Small intestine (tissue), 7 donors: ENCODE measurements at regions not wholly inside any gene's neighbourhood (a gene's known extent, or its start where the extent isn't known, plus 50 kb on each side); places are given as distances from the start of the nearest gene placed in this dataset.
"Not testable (repeated sequence)": the region's sequence is repeated elsewhere in the genome, so short reads cannot be mapped to it uniquely, and the experiment has no call there.

Experiments used
- DNase-seq, 2 donors: peaks; one replicate each; pipeline versions ENCODE4 v3.0.0 to v3.0.0-alpha.2; 2013
- FAIRE-seq: peaks from 2 replicates; lab custom pipeline; 2012; peaks lifted over from hg19 to GRCh38; lab: Jason Lieb, UNC
- H3K27ac ChIP-seq, 3 donors: one replicate each; pipeline ENCODE4 v1.5.1; 2013; ENCODE audit warnings: low read length in 2 of 3, mild to moderate bottlenecking in 2 of 3, control low read depth in 1 of 3, inconsistent platforms in 1 of 3, low read depth in 1 of 3, moderate library complexity in 1 of 3
- H3K27me3 ChIP-seq, 3 donors: one replicate each; pipeline ENCODE4 v1.6.1; 2013; ENCODE audit warnings: low read length in 3 of 3, inconsistent platforms in 1 of 3; ENCODE audit not compliant: control insufficient read depth in 3 of 3, insufficient read depth in 3 of 3
- H3K36me3 ChIP-seq, 3 donors: one replicate each; pipeline ENCODE4 v1.6.1; 2013; ENCODE audit warnings: low read length in 3 of 3, inconsistent platforms in 1 of 3, low read depth in 1 of 3, mild to moderate bottlenecking in 1 of 3, moderate library complexity in 1 of 3; ENCODE audit not compliant: control insufficient read depth in 3 of 3, insufficient read depth in 2 of 3
- H3K4me1 ChIP-seq, 3 donors: one replicate each; pipeline ENCODE4 v1.6.1; 2013; ENCODE audit warnings: low read length in 2 of 3, inconsistent platforms in 1 of 3, low read depth in 1 of 3, mild to moderate bottlenecking in 1 of 3, moderate library complexity in 1 of 3; ENCODE audit not compliant: control insufficient read depth in 3 of 3, insufficient read depth in 2 of 3
- H3K4me3 ChIP-seq, 3 donors: one replicate each; pipeline ENCODE4 v1.5.1; 2013; ENCODE audit warnings: low read length in 3 of 3, control low read depth in 1 of 3, inconsistent platforms in 1 of 3, low read depth in 1 of 3, mild to moderate bottlenecking in 1 of 3, moderate library complexity in 1 of 3
- H3K9me3 ChIP-seq, 2 donors: one replicate each; pipeline ENCODE4 v1.6.1; 2013; ENCODE audit warnings: low read depth in 1 of 2, low read length in 1 of 2; ENCODE audit not compliant: control insufficient read depth in 2 of 2, insufficient read depth in 1 of 2
- WGBS, 3 donors: extraction: QIAGEN DNeasy Blood & Tissue Kit; methylation state at CpG; one replicate each; pipeline ENCODE4 v1.1.7; 2013; 5-methylcytosine and 5-hydroxymethylcytosine counted together
- donor health status: healthy with polysubstance abuse.
- donor health status: control.
- donor health status: control.
- donor health status: Bipolar disorder and iron deficiency.
- donor health status: healthy.

GRCh38 chr5:162684145-162684544 lies 616.6 kb downstream of the GABRG2 start:
- Histone ChIP-seq H3K27me3 (no peaks in the 10 kb centered on the region), H3K36me3 (no peaks in the 10 kb centered on the region), H3K27ac (peak overlapping the region in 2 of 3 donors; percentile 41 to 60), H3K4me1 (peaks cover 0 to 9% (median 2%) of the 10 kb centered on the region in 3 donors), H3K9me3 (peaks cover 0 to 6% of the 10 kb centered on the region in 2 donors), H3K4me3 (no peak overlapping the region)
- DNase-seq (no peak), FAIRE-seq (no peak)
- WGBS, 3 donors = 19 to 30% (median 28%) methylated on average over 3 of the region's 3 CpGs

- H3K36me3 ChIP-seq = no peaks in the 10 kb centered on the region
- WGBS, 3 donors = 90 to 94% (median 94%) methylated on average over 15 of the region's 15 CpGs
- H3K4me3 ChIP-seq = no peak overlapping the region
- no peak overlapping the region for H3K27ac ChIP-seq
- FAIRE-seq (no peak), DNase-seq (no peak)
- no peaks in the 10 kb centered on the region for H3K27me3 ChIP-seq
- peaks cover 0 to 6% of the 10 kb centered on the region in 2 donors for H3K9me3 ChIP-seq
- H3K4me1 ChIP-seq = peaks cover 0 to 9% (median 2%) of the 10 kb centered on the region in 3 donors
Observed at GRCh38 chr5:162685302-162685701, 617.7 kb downstream of the GABRG2 start.

- H3K36me3 ChIP-seq, H3K9me3 ChIP-seq, H3K27ac ChIP-seq, FAIRE-seq, H3K4me3 ChIP-seq, H3K4me1 ChIP-seq, H3K27me3 ChIP-seq, DNase-seq: not testable (repeated sequence)
- 63 to 82% (median 65%) methylated on average over 5 of the region's 5 CpGs for WGBS, 3 donors
Observed at GRCh38 chr5:162696272-162696671, 628.7 kb downstream of the GABRG2 start.

GRCh38 chr5:162699361-162699760 lies 631.8 kb downstream of the GABRG2 start:
- FAIRE-seq = no peak
- WGBS, 3 donors = 38 to 67% (median 55%) methylated on average over 4 of the region's 4 CpGs

GRCh38 chr5:162703914-162704313 lies 636.3 kb downstream of the GABRG2 start:
- no peaks in the 10 kb centered on the region for H3K36me3 ChIP-seq
- H3K27ac ChIP-seq = no peak overlapping the region
- H3K27me3 ChIP-seq = no peaks in the 10 kb centered on the region
- DNase-seq (peak; percentile 23 to 27), FAIRE-seq (no peak)
- WGBS, 3 donors = 10 to 47% (median 35%) methylated on average over 2 of the region's 2 CpGs
- no peaks in the 10 kb centered on the region for H3K4me1 ChIP-seq
- H3K4me3 ChIP-seq = no peak overlapping the region
- H3K9me3 ChIP-seq = no peaks in the 10 kb centered on the region

More at GRCh38 chr5:162699361-162699760, 631.8 kb downstream of the GABRG2 start:
- Histone ChIP-seq H3K4me1 (no peaks in the 10 kb centered on the region), H3K27ac (no peak overlapping the region), H3K27me3 (no peaks in the 10 kb centered on the region), H3K36me3 (no peaks in the 10 kb centered on the region), H3K9me3 (peaks cover 0 to 2% of the 10 kb centered on the region in 2 donors), H3K4me3 (no peak overlapping the region)
- no peak for DNase-seq

GRCh38 chr5:162711244-162711643 lies 643.7 kb downstream of the GABRG2 start:
- WGBS, 3 donors = 26 to 58% (median 40%) methylated on average over 4 of the region's 4 CpGs
- Histone ChIP-seq H3K27ac (no peak overlapping the region), H3K27me3 (no peaks in the 10 kb centered on the region), H3K36me3 (no peaks in the 10 kb centered on the region), H3K4me3 (no peak overlapping the region), H3K4me1 (no peaks in the 10 kb centered on the region), H3K9me3 (peaks cover 0 to 4% of the 10 kb centered on the region in 2 donors)
- DNase-seq (peak in 1 of 2 donors; percentile 1), FAIRE-seq (no peak)

- no peak for DNase-seq
- H3K27ac ChIP-seq = no peak overlapping the region
- H3K9me3 ChIP-seq = peaks cover 0 to 18% of the 10 kb centered on the region in 2 donors
- no peaks in the 10 kb centered on the region for H3K36me3 ChIP-seq
- FAIRE-seq = no peak
- no peaks in the 10 kb centered on the region for H3K27me3 ChIP-seq
- H3K4me3 ChIP-seq = no peak overlapping the region
- H3K4me1 ChIP-seq = no peaks in the 10 kb centered on the region
Observed at GRCh38 chr5:162719720-162720119, 652.1 kb downstream of the GABRG2 start.

GRCh38 chr5:162721125-162721524 lies 653.6 kb downstream of the GABRG2 start:
- Histone ChIP-seq H3K4me1 (no peaks in the 10 kb centered on the region), H3K36me3 (no peaks in the 10 kb centered on the region), H3K27ac (no peak overlapping the region), H3K27me3 (no peaks in the 10 kb centered on the region), H3K9me3 (peaks cover 0 to 14% of the 10 kb centered on the region in 2 donors), H3K4me3 (no peak overlapping the region)
- DNase-seq (no peak), FAIRE-seq (no peak)
- WGBS, 3 donors = 71 to 79% (median 71%) methylated on average over 1 of the region's 1 CpG

- Histone ChIP-seq H3K9me3 (peaks cover 0 to 3% of the 10 kb centered on the region in 2 donors), H3K4me3 (no peak overlapping the region), H3K27ac (no peak overlapping the region), H3K36me3 (no peaks in the 10 kb centered on the region), H3K4me1 (no peaks in the 10 kb centered on the region), H3K27me3 (no peaks in the 10 kb centered on the region)
- DNase-seq (no peak), FAIRE-seq (no peak)
- WGBS, 3 donors = 65 to 76% (median 73%) methylated on average over 3 of the region's 3 CpGs
Observed at GRCh38 chr5:162752612-162753011, 684.8 kb upstream of the CCNG1 start.
